Coronary artery (tissue), 2 donors: ENCODE measurements at regions not wholly inside any gene's neighbourhood (a gene's known extent, or its start where the extent isn't known, plus 50 kb on each side); places are given as distances from the start of the nearest gene placed in this dataset.

ENCODE experiments used
- DNase-seq: peaks from one replicate; pipeline ENCODE4 v3.0.0-alpha.2; 2017; ENCODE audit warnings: low spot score
- H3K27ac ChIP-seq, 2 donors: fragments of 200-600 bp; sonication (generic); one replicate each; pipeline ENCODE4 v1.5.1; 2016 to 2019
- H3K4me3 ChIP-seq: fragments of 200-600 bp; sonication (generic); 2 replicates; pipeline ENCODE4 v1.5.1; 2016; ENCODE audit warnings: mild to moderate bottlenecking, moderate library complexity
- CTCF ChIP-seq: fragments of 200-600 bp; sonication (generic); IDR thresholded peaks from one replicate; pipeline ENCODE4 v1.5.1; 2019; ENCODE audit warnings: antibody characterized with exemption

DNA sequence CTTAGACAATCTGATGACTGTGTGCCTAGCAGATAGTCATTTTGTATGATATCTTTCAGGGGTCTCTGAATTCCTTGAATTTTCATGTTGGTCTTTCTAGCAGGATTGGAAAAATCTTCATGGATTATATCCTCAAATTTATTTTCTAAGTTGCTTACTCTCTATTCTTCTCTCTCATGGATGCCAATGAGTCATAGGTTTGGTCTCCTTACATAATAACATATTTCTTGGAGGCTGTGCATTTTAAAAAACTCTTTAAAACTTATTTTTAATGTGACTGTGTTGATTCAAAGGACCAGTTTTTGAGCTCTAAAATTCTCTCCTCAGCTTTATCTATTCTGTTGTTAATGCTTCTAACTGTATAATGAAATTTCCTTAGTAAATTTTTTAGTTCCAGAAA, 198.7 kb downstream of the AASDHPPT start:
- TF ChIP-seq CTCF: no peak
- no peak for DNase-seq
- Histone ChIP-seq H3K27ac (no peak overlapping the region), H3K4me3 (no peak overlapping the region)

GRCh38 chr11:106276859-106277436, 199.5 kb downstream of the AASDHPPT start:
- TF ChIP-seq CTCF: no peak
- no peak overlapping the region for H3K4me3 ChIP-seq
- DNase-seq: no peak
- H3K27ac ChIP-seq: no peak overlapping the region

DNA sequence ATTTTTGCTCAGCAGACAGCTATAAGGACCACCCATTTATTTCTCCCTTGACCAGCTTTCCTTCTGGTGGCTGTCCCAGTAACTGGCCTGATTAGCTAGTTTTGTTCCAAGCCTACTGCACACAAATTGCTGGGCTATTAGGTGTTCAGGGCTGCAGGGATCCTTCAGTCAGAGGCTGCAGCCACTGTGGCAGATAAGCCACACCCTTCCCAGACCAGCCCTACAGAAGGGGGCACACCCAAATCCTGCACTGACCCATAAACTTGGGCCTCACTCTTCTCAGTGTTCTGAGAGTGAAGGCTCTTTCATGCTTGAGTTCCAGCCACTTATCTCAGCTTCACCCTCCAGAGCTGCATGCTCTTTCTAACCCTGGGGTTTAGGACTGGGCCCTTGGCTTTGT, 200.0 kb downstream of the AASDHPPT start:
- no peak overlapping the region for H3K27ac ChIP-seq
- H3K4me3 ChIP-seq: no peak overlapping the region
- DNase-seq: no peak
- no peak for TF ChIP-seq CTCF

DNA sequence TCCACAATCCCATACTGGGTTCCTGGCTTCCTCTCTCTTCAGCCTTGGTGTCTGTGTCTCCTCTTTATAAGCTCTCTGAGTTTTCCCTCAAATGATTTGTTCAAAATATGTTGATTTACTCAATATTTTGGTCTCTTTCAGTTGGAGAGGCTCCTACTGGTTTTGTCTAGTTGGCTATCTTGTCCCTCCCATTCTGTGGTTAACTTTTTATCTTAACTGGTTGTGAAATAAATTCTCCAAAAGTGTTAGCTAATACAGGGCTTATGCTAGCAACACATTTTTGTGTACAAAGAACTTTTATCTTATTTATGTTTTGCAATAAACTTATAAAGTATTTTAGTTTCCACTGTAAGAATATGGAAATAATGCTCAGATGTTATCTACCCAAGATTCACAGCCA, 200.9 kb downstream of the AASDHPPT start:
- Histone ChIP-seq H3K4me3 (no peak overlapping the region), H3K27ac (no peak overlapping the region)
- no peak for DNase-seq
- no peak for TF ChIP-seq CTCF

- H3K4me3 ChIP-seq: no peak overlapping the region
- no peak for TF ChIP-seq CTCF
- no peak overlapping the region for H3K27ac ChIP-seq
- no peak for DNase-seq
Observed at GRCh38 chr11:106280036-106280435, 202.6 kb downstream of the AASDHPPT start.

- TF ChIP-seq CTCF: no peak
- Histone ChIP-seq H3K27ac (no peak overlapping the region), H3K4me3 (no peak overlapping the region)
- no peak for DNase-seq
Observed at GRCh38 chr11:106281455-106282173, 204.2 kb downstream of the AASDHPPT start.

DNA sequence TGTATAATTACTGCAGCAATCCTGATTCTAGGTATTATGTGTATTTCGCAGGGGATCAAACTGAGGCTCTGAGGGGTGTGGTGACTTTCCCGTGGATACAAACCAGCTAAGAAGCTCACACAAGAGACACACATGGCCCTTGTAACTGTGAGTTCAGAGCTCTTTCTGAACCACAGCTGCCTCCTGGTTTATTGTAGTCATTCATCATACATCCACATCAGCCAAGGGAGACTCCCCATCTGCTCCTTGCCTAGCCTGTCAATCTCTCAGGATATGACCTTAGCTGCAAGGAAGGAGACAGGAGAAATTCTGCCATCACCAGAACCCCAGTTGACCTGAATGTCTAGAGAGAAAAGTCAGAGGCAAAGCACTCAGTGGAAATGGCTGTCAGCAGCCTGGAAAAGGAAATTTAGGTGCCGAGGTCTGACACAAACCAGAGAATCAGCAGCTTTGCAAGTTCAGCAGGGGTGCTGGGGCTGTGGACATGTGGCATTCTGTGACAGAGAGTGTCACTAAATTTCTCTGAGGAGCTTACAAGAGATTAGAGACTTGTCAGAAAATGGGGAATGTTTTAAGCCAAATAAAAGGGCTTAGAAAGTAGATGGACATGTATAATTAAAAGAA, 209.5 kb downstream of the AASDHPPT start:
- DNase-seq: no peak
- H3K4me3 ChIP-seq: no peak overlapping the region

More for the DNA sequence above, 209.5 kb downstream of the AASDHPPT start:
- no peak overlapping the region for H3K27ac ChIP-seq
- no peak for TF ChIP-seq CTCF
